Testis (tissue), 2 donors: ENCODE measurements at regions not wholly inside any gene's neighbourhood (a gene's known extent, or its start where the extent isn't known, plus 50 kb on each side); places are given as distances from the start of the nearest gene placed in this dataset.

ENCODE experiments used
- DNase-seq: peaks from one replicate; pipeline ENCODE4 v3.0.0-alpha.2; 2019
- H3K27ac ChIP-seq, 2 donors: fragments of 200-600 bp; sonication (generic); one replicate each; pipeline ENCODE4 v1.5.1; 2019
- H3K27me3 ChIP-seq: fragments of 200-600 bp; sonication (generic); one replicate; pipeline ENCODE4 v1.5.1; 2019
- H3K36me3 ChIP-seq: fragments of 200-600 bp; sonication (generic); one replicate; pipeline ENCODE4 v1.5.1; 2017; ENCODE audit warnings: low read depth; ENCODE audit errors: missing control alignments
- H3K4me1 ChIP-seq: fragments of 200-600 bp; sonication (generic); one replicate; pipeline ENCODE4 v1.5.1; 2019
- H3K4me3 ChIP-seq, 2 donors: fragments of 200-600 bp; sonication (generic); one replicate each; pipeline ENCODE4 v1.5.1; 2017 to 2019
- H3K9me3 ChIP-seq: fragments of 200-600 bp; sonication (generic); one replicate; pipeline ENCODE4 v1.5.1; 2017
- CTCF ChIP-seq, 3 experiments: fragments of 450-650 bp in 2 of 3; fragments of 200-600 bp in 1 of 3; sonication (generic) in 1 of 3; IDR thresholded peaks; one replicate each; pipeline ENCODE4 v1.5.1; 2016 to 2019; ENCODE audit warnings: antibody characterized with exemption in 3 of 3, mild to moderate bottlenecking in 2 of 3, moderate library complexity in 1 of 3
- POLR2A ChIP-seq: fragments of 450-650 bp; IDR thresholded peaks from one replicate; pipeline ENCODE4 v1.6.1; 2017; ENCODE audit warnings: antibody characterized with exemption, mild to moderate bottlenecking, moderate library complexity
- WGBS, 2 donors: methylation state at CpG; one replicate each; pipeline ENCODE4 v1.1.5; 2018; 5-methylcytosine and 5-hydroxymethylcytosine counted together
- intact Hi-C: fragments of 100-400 bp; cut with DNase I; formaldehyde crosslinking; loops from one replicate; pipeline ENCODE4 v1.15.1; 2023; ENCODE audit warnings: low total_unique reads
- small RNA-seq, 2 donors: library from RNA; depleted of rRNA; stranded (forward); fragments of <200 nt; gene quantifications; one replicate each; pipeline ENCODE3, GENCODE V24; 2016

DNA sequence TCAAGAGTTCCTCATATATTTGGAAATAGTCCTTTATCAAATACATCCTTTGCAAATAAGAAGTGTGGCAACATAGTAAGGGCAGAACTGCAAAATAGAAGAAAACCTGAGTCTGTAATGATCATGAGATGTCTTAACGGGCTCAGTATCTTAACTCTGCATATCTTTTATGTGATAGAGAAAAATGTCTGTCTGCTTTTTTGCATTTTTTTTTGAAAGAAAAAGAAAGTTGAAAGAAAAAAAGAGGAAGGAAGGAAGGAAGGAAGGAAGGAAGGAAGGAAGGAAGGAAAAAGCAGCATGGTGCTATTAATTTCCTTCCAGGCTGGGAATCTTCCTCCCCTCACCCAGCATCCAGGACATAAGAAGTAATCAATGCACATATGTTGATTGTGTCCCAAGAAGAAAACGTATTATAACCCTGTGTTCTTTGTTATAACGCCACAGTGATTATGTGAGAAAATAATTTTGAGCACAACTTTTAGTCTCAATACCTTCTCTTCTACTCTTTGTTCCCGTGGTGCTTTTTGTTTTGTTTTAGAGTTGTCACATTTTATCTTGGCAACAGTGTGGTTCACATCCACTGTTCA is 58.7 kb upstream of the PCSK2 start:
- TF ChIP-seq CTCF (IDR thresholded peaks at IDR 0.05) (no peak), POLR2A (no peak)
- no peak for DNase-seq
- Histone ChIP-seq H3K9me3 (no peaks in the 10 kb centered on the region), H3K27ac (no peak overlapping the region), H3K36me3 (no peaks in the 10 kb centered on the region), H3K4me3 (no peak overlapping the region), H3K27me3 (no peaks in the 10 kb centered on the region), H3K4me1 (peaks cover 16% of the 10 kb centered on the region)
- 27 to 38% methylated on average over 4 of the region's 4 CpGs for WGBS, 2 donors
- intact Hi-C loops = no loop called here

- Histone ChIP-seq H3K4me3 (no peak overlapping the region), H3K27ac (peak overlapping the region in 1 of 2 donors; percentile 59), H3K4me1 (peaks cover 16% of the 10 kb centered on the region), H3K36me3 (no peaks in the 10 kb centered on the region), H3K9me3 (no peaks in the 10 kb centered on the region), H3K27me3 (no peaks in the 10 kb centered on the region)
- DNase-seq = peak; percentile 59
- TF ChIP-seq POLR2A = no peak
- TF ChIP-seq CTCF (IDR thresholded peaks at IDR 0.05) = no peak
- WGBS, 2 donors = 6 to 19% methylated on average over 5 of the region's 5 CpGs
- intact Hi-C loops = no loop called here
Measured at GRCh38 chr20:17169585-17170136, 57.2 kb upstream of the PCSK2 start.

DNA sequence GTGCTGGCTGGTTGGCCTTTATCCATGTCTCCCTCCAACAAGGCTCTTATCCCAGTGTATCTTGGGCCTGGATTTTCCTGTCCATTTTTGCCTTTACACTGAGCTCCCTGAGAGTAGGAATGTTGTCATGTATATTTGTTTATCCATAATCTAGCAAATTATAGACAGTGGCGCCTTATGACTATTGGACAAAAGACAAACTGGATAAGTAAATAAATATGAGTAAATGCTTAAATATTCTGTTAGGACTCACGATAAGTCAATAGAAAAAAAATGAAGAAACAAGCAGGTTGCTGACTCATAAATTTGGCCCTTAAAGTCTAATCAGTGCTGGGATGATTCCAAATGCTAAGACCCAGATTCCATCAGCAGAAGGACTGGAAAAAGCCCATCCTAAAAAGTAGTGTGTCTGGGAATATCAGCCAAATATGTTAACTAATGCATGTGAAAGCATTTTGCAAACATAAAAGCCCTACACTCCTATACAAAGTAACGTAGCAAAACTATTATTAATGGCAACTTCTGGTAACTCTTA is 55.0 kb upstream of the PCSK2 start:
- intact Hi-C loops = no loop called here
- no peaks in the 10 kb centered on the region for H3K9me3 ChIP-seq
- H3K4me3 ChIP-seq = no peak overlapping the region
- peaks cover 16% of the 10 kb centered on the region for H3K4me1 ChIP-seq
- TF ChIP-seq CTCF (IDR thresholded peaks at IDR 0.05) (no peak), POLR2A (no peak)
- H3K27me3 ChIP-seq = no peaks in the 10 kb centered on the region
- DNase-seq = no peak
- no peaks in the 10 kb centered on the region for H3K36me3 ChIP-seq
- 70 to 74% methylated on average over 3 of the region's 3 CpGs for WGBS, 2 donors
- H3K27ac ChIP-seq = no peak overlapping the region

DNA sequence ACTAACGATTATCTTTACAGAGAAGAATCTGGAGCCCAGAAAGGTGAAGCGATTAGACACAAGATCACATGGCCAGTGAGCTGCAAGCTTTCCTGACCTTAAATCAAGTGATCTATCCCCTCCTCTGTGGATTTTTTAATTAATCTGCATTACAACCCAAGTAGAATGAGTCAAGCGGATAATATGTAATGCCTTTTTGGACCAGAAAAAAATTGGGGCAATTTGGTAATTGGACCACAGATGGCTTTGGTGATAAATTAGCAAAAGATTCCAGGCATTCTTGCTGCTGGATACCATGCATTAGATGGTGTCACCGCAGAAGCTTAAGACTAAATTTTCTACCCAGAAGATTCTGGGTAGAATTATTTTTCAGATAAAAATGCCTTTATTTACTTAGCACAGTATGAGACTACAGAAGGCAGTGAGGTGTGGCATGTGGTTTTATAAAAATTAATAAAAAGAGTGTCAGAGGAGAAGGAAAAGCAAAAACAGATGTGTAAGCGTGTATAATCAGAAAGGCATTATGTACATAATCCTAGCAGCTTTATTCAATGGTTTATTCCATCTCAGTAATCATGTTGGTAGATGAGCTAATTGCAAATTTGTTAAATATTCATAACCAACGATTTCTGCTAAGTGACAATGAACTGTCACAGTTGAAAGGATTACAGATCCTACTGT is 53.9 kb upstream of the PCSK2 start:
- intact Hi-C loops = no loop called here
- WGBS, 2 donors = 69 to 71% methylated on average over 6 of the region's 6 CpGs
- Histone ChIP-seq H3K27ac (no peak overlapping the region), H3K27me3 (no peaks in the 10 kb centered on the region), H3K4me3 (no peak overlapping the region), H3K36me3 (no peaks in the 10 kb centered on the region), H3K9me3 (no peaks in the 10 kb centered on the region), H3K4me1 (peaks cover 16% of the 10 kb centered on the region)
- DNase-seq = no peak
- no peak for TF ChIP-seq POLR2A
- TF ChIP-seq CTCF (IDR thresholded peaks at IDR 0.05) = no peak

Small RNA genes lying in the stretch of these regions (small RNA-seq; reads per million reads assigned to genes)
- gene RF00012 = 0 reads per million in 2 donors
